NCI-H82 (cell line): ENCODE measurements at regions not wholly inside any gene's neighbourhood (a gene's known extent, or its start where the extent isn't known, plus 50 kb on each side); places are given as distances from the start of the nearest gene placed in this dataset.
A peak's percentile ranks its signal among the peaks of the same experiment; 100 is the strongest.
"Not testable (repeated sequence)": the region's sequence is repeated elsewhere in the genome, so short reads cannot be mapped to it uniquely, and the experiment has no call there.

Experiments
- DNase-seq: peaks from one replicate; lab custom pipeline; 2025; lab: John Stamatoyannopoulos, UW

- DNase-seq, result no peak
Measured at GRCh38 chr6:116982401-116982800, 105.4 kb downstream of the RFX6 start.

- DNase-seq, result no peak
Measured at GRCh38 chr6:116983375-116983774, 106.3 kb downstream of the RFX6 start.

- no peak for DNase-seq
Measured at GRCh38 chr6:116986819-116987218, 109.8 kb downstream of the RFX6 start.

GRCh38 chr6:116990679-116991078, 113.6 kb downstream of the RFX6 start:
- DNase-seq, result no peak

GRCh38 chr6:116992546-116992945, 115.5 kb downstream of the RFX6 start:
- no peak for DNase-seq

GRCh38 chr6:116994447-116994846, 117.4 kb downstream of the RFX6 start:
- no peak for DNase-seq

GRCh38 chr6:116996842-116997241, 119.8 kb downstream of the RFX6 start:
- peak; percentile 16 for DNase-seq

- no peak for DNase-seq
Measured at GRCh38 chr6:116997496-116997895, 120.5 kb downstream of the RFX6 start.

GRCh38 chr6:117007659-117008058, 130.6 kb downstream of the RFX6 start:
- DNase-seq, result peak; percentile 70

GRCh38 chr6:117008618-117009017, 131.6 kb downstream of the RFX6 start:
- DNase-seq, result no peak

- DNase-seq, result not testable (repeated sequence)
Measured at GRCh38 chr6:117014641-117015473, 137.8 kb downstream of the RFX6 start.

- DNase-seq, result not testable (repeated sequence)
Measured at GRCh38 chr6:117015474-117015804, 138.4 kb downstream of the RFX6 start.

GRCh38 chr6:117018771-117019170, 141.7 kb downstream of the RFX6 start:
- DNase-seq, result no peak

- DNase-seq, result no peak
Measured at GRCh38 chr6:117022774-117023173, 145.7 kb downstream of the RFX6 start.

- no peak for DNase-seq
Measured at GRCh38 chr6:117025310-117025709, 148.3 kb downstream of the RFX6 start.

- no peak for DNase-seq
Measured at GRCh38 chr6:117028256-117028655, 151.2 kb downstream of the RFX6 start.

- no peak for DNase-seq
Measured at GRCh38 chr6:117034547-117034946, 157.5 kb downstream of the RFX6 start.

- no peak for DNase-seq
Measured at GRCh38 chr6:117034971-117035370, 157.9 kb downstream of the RFX6 start.

GRCh38 chr6:117050301-117050700, 173.3 kb downstream of the RFX6 start:
- no peak for DNase-seq

GRCh38 chr6:117072134-117072533, 193.2 kb upstream of the VGLL2 start:
- peak; percentile 6 for DNase-seq

- DNase-seq, result no peak
Measured at GRCh38 chr6:117072781-117073180, 192.6 kb upstream of the VGLL2 start.

- no peak for DNase-seq
Measured at GRCh38 chr6:117074672-117075071, 190.7 kb upstream of the VGLL2 start.

GRCh38 chr6:117075218-117075617, 190.1 kb upstream of the VGLL2 start:
- DNase-seq, result no peak

GRCh38 chr6:117076076-117076475, 189.3 kb upstream of the VGLL2 start:
- no peak for DNase-seq
